Esophagus muscularis mucosa (tissue), 4 donors: ENCODE measurements at regions not wholly inside any gene's neighbourhood (a gene's known extent, or its start where the extent isn't known, plus 50 kb on each side); places are given as distances from the start of the nearest gene placed in this dataset.

Experiments used
- DNase-seq: peaks from one replicate; pipeline ENCODE4 v3.0.0-alpha.2; 2017; ENCODE audit errors: extremely low spot score
- H3K27ac ChIP-seq, 4 donors: fragments of 200-600 bp; sonication (generic); replicated peaks in 1 of 4; 1 replicate in 3 of 4; 2 replicates in 1 of 4; pipeline ENCODE4 v1.5.1; 2016 to 2019; ENCODE audit warnings: mild to moderate bottlenecking in 1 of 4
- H3K27me3 ChIP-seq, 4 donors: fragments of 200-600 bp; sonication (generic); one replicate each; pipeline versions ENCODE4 v1.5.1 to v1.6.0; 2016 to 2019
- H3K36me3 ChIP-seq, 4 donors: fragments of 200-600 bp; sonication (generic); one replicate each; pipeline ENCODE4 v1.5.1; 2016 to 2019
- H3K4me1 ChIP-seq, 4 donors: fragments of 200-600 bp; sonication (generic); one replicate each; pipeline ENCODE4 v1.5.1; 2016 to 2019
- H3K4me3 ChIP-seq, 4 donors: fragments of 200-600 bp; sonication (generic); 1 replicate in 2 of 4; 2 replicates in 2 of 4; pipeline ENCODE4 v1.5.1; 2016 to 2019; ENCODE audit warnings: mild to moderate bottlenecking in 4 of 4, moderate library complexity in 1 of 4
- H3K9me3 ChIP-seq, 4 donors: fragments of 200-600 bp; sonication (generic); 1 replicate in 3 of 4; 2 replicates in 1 of 4; pipeline ENCODE4 v1.5.1; 2016 to 2019
- EP300 ChIP-seq: sonication (generic); formaldehyde crosslinking; IDR thresholded peaks from one replicate; pipeline ENCODE4 v1.6.1; 2017; ENCODE audit warnings: antibody characterized with exemption
- POLR2A ChIP-seq: fragments of 450-650 bp; IDR thresholded peaks from one replicate; pipeline ENCODE4 v1.6.1; 2017; ENCODE audit warnings: antibody characterized with exemption, moderate library complexity, mild to moderate bottlenecking, low read depth
- POLR2AphosphoS5 ChIP-seq, 2 donors: sonication (generic); formaldehyde crosslinking; IDR thresholded peaks; one replicate each; pipeline ENCODE4 v1.6.1; 2017; ENCODE audit warnings: antibody characterized with exemption in 2 of 2
- WGBS: methylation state at CpG from one replicate; pipeline ENCODE4 v1.1.5; 2018; 5-methylcytosine and 5-hydroxymethylcytosine counted together
- intact Hi-C: fragments of 100-400 bp; cut with DNase I; formaldehyde crosslinking; loops from one replicate; pipeline ENCODE4 v1.15.1; 2023
- TF ChIP-seq, protein P1 (sequence below), 3 experiments: fragments of 200-600 bp in 2 of 3; fragments of 450-650 bp in 1 of 3; sonication (generic) in 2 of 3; IDR thresholded peaks; one replicate each; pipeline ENCODE4 v1.5.1; 2017 to 2019; ENCODE audit warnings: antibody characterized with exemption in 3 of 3, mild to moderate bottlenecking in 2 of 3, moderate library complexity in 1 of 3

DNA sequence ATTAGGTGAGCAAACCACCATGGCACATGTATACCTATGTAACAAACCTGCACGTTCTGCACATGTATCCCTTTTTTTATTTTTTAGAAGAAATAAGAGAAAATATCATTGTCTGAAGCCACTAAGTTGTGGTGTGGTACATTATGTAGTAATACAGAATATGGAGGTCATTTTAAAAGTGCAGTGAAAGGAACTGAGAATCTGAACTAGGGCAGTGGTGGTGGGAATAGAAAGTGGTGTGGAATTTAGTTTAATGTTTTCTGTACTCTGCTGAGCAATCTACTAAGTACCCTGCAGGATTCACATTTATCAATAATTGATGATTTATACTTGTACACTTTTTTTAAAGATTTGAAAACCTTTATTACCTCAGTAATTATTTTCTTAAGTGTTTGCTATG, 283.5 kb downstream of the CHL1 start:
- no peak overlapping the region for H3K4me3 ChIP-seq
- H3K27ac ChIP-seq: no peak overlapping the region
- peaks cover 0 to 12% (median 10%) of the 10 kb centered on the region in 4 donors for H3K9me3 ChIP-seq
- H3K4me1 ChIP-seq: no peaks in the 10 kb centered on the region
- H3K36me3 ChIP-seq: no peaks in the 10 kb centered on the region
- no peak for DNase-seq
- no peaks in the 10 kb centered on the region for H3K27me3 ChIP-seq
- WGBS: 59% methylated on average over 1 of the region's 1 CpG
- TF ChIP-seq POLR2A (no peak), EP300 (no peak)
- intact Hi-C loops: no loop called here

DNA sequence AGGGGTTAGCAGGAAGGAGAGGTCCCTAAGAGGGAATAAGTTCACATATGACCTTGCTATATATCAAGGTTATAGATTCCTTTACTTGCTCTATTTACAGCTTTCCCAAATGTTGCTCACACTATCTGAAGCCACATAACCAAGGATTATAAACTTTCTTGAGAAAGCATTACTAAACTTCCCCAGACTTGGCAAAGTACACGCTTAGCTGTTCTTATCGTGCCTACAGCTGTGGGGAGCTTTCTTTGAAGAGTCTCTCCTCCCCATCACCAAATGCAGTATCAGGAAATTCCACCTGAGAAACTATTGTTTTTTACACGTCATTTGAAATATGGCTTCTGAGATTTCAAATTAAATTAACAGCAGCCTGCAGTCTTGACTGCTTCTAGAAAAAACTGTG, 284.5 kb downstream of the CHL1 start:
- intact Hi-C loops: no loop called here
- Histone ChIP-seq H3K9me3 (peaks cover 0 to 12% (median 10%) of the 10 kb centered on the region in 4 donors), H3K27ac (no peak overlapping the region), H3K36me3 (no peaks in the 10 kb centered on the region), H3K4me1 (no peaks in the 10 kb centered on the region), H3K27me3 (no peaks in the 10 kb centered on the region), H3K4me3 (no peak overlapping the region)
- peak; percentile 10 for DNase-seq
- TF ChIP-seq POLR2A (no peak), POLR2AphosphoS5 (IDR thresholded peaks at IDR 0.05) (no peak), EP300 (no peak)
- TF ChIP-seq, protein P1, sequence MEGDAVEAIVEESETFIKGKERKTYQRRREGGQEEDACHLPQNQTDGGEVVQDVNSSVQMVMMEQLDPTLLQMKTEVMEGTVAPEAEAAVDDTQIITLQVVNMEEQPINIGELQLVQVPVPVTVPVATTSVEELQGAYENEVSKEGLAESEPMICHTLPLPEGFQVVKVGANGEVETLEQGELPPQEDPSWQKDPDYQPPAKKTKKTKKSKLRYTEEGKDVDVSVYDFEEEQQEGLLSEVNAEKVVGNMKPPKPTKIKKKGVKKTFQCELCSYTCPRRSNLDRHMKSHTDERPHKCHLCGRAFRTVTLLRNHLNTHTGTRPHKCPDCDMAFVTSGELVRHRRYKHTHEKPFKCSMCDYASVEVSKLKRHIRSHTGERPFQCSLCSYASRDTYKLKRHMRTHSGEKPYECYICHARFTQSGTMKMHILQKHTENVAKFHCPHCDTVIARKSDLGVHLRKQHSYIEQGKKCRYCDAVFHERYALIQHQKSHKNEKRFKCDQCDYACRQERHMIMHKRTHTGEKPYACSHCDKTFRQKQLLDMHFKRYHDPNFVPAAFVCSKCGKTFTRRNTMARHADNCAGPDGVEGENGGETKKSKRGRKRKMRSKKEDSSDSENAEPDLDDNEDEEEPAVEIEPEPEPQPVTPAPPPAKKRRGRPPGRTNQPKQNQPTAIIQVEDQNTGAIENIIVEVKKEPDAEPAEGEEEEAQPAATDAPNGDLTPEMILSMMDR (IDR thresholded peaks at IDR 0.05): no peak
- WGBS: 70% methylated on average over 3 of the region's 3 CpGs

DNA sequence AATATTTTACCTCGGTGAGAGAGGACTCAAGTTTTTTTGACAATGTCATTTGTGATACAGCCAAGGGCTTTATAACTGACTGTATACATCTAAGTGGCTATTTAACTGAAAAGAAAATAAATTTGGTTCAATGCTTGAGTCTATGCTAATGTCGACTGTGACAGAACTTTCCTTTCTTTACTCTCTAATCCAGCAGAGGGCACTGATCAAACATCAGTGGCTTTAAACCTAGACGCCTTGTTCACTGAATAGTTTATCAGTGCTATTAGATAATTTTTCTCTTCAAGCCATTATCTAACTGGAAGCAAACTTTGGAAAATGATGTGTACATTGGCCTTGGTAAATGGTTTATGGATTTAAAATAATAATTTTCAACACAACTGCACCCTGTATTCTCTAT, 285.1 kb downstream of the CHL1 start:
- Histone ChIP-seq H3K27me3 (no peaks in the 10 kb centered on the region), H3K36me3 (no peaks in the 10 kb centered on the region), H3K9me3 (peaks cover 0 to 12% (median 10%) of the 10 kb centered on the region in 4 donors), H3K4me1 (no peaks in the 10 kb centered on the region), H3K27ac (no peak overlapping the region), H3K4me3 (no peak overlapping the region)
- 32% methylated on average over 3 of the region's 3 CpGs for WGBS
- no peak for TF ChIP-seq POLR2AphosphoS5 (IDR thresholded peaks at IDR 0.05)
- TF ChIP-seq EP300: no peak
- TF ChIP-seq, protein P1 (IDR thresholded peaks at IDR 0.05): no peak
- TF ChIP-seq POLR2A: no peak
- intact Hi-C loops: no loop called here
- no peak for DNase-seq

DNA sequence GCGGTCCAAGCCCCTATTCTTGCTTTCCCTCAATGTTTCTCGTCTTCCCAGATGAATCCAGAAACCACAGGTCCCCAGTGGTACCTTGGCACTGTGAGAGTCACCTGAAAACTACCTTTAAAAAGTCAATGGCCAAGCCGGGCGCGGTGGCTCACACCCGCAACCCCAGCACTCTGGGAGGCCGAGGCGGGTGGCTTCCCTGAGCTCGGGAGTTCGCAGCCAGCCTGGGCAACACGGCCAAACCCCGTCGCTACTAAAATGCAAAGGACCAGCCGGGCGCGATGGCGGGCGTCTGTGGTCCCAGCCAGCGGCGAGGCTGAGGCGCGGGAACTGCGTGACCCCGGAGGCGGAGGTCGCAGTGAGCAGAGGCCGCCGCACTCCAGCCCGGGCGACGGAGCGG, 285.9 kb downstream of the CHL1 start:
- WGBS: 94% methylated on average over 29 of the region's 32 CpGs
- intact Hi-C loops: no loop called here

DNA sequence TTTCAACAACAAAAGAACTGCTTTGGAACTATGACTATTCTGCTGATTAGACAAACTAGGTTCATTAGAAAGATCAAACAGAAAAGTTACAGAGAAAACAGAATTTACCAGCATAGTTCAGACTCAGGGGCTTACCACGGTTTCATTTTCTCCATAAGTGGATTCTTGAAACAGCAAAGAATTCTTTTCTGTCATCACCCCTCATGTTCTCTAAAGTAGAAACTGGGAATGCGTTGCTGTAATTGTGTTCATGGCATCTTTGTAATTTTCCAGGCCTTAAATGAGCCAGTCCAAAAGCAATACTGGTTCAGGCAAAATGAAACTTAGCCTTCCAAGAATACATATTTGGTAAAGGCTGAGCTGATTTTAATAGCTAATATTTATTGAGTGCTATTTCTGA, 287.8 kb downstream of the CHL1 start:
- no peak overlapping the region for H3K4me3 ChIP-seq
- H3K9me3 ChIP-seq: no peaks in the 10 kb centered on the region
- no peak overlapping the region for H3K27ac ChIP-seq
- no peak for DNase-seq
- TF ChIP-seq, protein P1 (IDR thresholded peaks at IDR 0.05): no peak
- TF ChIP-seq POLR2AphosphoS5 (IDR thresholded peaks at IDR 0.05): no peak
- no peak for TF ChIP-seq EP300
- no peak for TF ChIP-seq POLR2A
- intact Hi-C loops: no loop called here
- H3K4me1 ChIP-seq: no peaks in the 10 kb centered on the region
- no peaks in the 10 kb centered on the region for H3K36me3 ChIP-seq
- H3K27me3 ChIP-seq: no peaks in the 10 kb centered on the region
- 44% methylated on average over 2 of the region's 2 CpGs for WGBS

More for the DNA sequence above, 285.9 kb downstream of the CHL1 start:
- Histone ChIP-seq H3K27me3 (no peaks in the 10 kb centered on the region), H3K4me3 (no peak overlapping the region), H3K9me3 (peaks cover 0 to 12% (median 10%) of the 10 kb centered on the region in 4 donors), H3K27ac (no peak overlapping the region), H3K4me1 (no peaks in the 10 kb centered on the region), H3K36me3 (no peaks in the 10 kb centered on the region)
- peak; percentile 24 for DNase-seq
- TF ChIP-seq, protein P1 (IDR thresholded peaks at IDR 0.05): no peak
- no peak for TF ChIP-seq POLR2AphosphoS5 (IDR thresholded peaks at IDR 0.05)
- no peak for TF ChIP-seq EP300
- no peak for TF ChIP-seq POLR2A
